H1 (cell line): ENCODE measurements at regions not wholly inside any gene's neighbourhood (a gene's known extent, or its start where the extent isn't known, plus 50 kb on each side); places are given as distances from the start of the nearest gene placed in this dataset.

Experiments used
- BRCA1 ChIP-seq: IDR thresholded peaks from 2 replicates; pipeline ENCODE4 v1.6.1; 2012; ENCODE audit warnings: low read depth, low read length, improper control_type of control experiment
- CBX8 ChIP-seq: fragments of 300-800, 300-1000 bp; sonication (generic); IDR thresholded peaks from 2 replicates; pipeline ENCODE4 v1.7.1; 2016; ENCODE audit warnings: low read depth, low read length, borderline replicate concordance
- CREB1 ChIP-seq: IDR thresholded peaks from 2 replicates; pipeline ENCODE4 v1.6.1; 2012; ENCODE audit warnings: inconsistent platforms
- HDAC2 ChIP-seq, 2 experiments: fragments of 300-600 bp in 1 of 2; sonication (generic) in 1 of 2; IDR thresholded peaks; 2 replicates each; pipeline ENCODE4 v1.6.1; 2011 to 2012; ENCODE audit warnings: low read depth in 2 of 2, low read length in 2 of 2, mild to moderate bottlenecking in 2 of 2, moderate library complexity in 2 of 2, borderline replicate concordance in 1 of 2, inconsistent platforms in 1 of 2
- POLR2A ChIP-seq, 2 experiments: IDR thresholded peaks; 1 replicate in 1 of 2; 2 replicates in 1 of 2; pipeline ENCODE4 v1.6.1; 2011; ENCODE audit warnings: low read depth in 2 of 2, low read length in 2 of 2, mild to moderate bottlenecking in 2 of 2; ENCODE audit errors: control extremely low read depth in 1 of 2
- POU5F1 ChIP-seq: IDR thresholded peaks from 2 replicates; pipeline ENCODE4 v1.6.1; 2011; ENCODE audit warnings: low read depth, mild to moderate bottlenecking, low read length, moderate library complexity
- RBBP5 ChIP-seq: IDR thresholded peaks from 2 replicates; pipeline ENCODE4 v1.7.1; 2012; ENCODE audit warnings: low read depth, mild to moderate bottlenecking, inconsistent platforms, low read length, moderate library complexity, borderline replicate concordance
- RNF2 ChIP-seq: fragments of 200-900, 300-1000 bp; sonication (generic); IDR thresholded peaks from 2 replicates; pipeline ENCODE4 v1.7.1; 2016; ENCODE audit warnings: borderline replicate concordance, low read depth, mild to moderate bottlenecking, antibody characterized with exemption, low read length; ENCODE audit not compliant: poor library complexity, severe bottlenecking; ENCODE audit errors: missing control alignments
- SRF ChIP-seq: IDR thresholded peaks from 2 replicates; pipeline ENCODE4 v1.6.1; 2011; ENCODE audit warnings: mild to moderate bottlenecking, low read depth, low read length, moderate library complexity
- TF ChIP-seq, protein P1 (sequence below), 3 experiments: IDR thresholded peaks; 1 replicate in 2 of 3; 2 replicates in 1 of 3; pipeline versions ENCODE4 v1.5.1 to v1.6.1; 2011; ENCODE audit warnings: low read length in 3 of 3, mild to moderate bottlenecking in 3 of 3, inconsistent platforms in 2 of 3, low read depth in 1 of 3, moderate library complexity in 1 of 3; ENCODE audit not compliant: insufficient read depth in 1 of 3; ENCODE audit errors: control extremely low read depth in 1 of 3

DNA sequence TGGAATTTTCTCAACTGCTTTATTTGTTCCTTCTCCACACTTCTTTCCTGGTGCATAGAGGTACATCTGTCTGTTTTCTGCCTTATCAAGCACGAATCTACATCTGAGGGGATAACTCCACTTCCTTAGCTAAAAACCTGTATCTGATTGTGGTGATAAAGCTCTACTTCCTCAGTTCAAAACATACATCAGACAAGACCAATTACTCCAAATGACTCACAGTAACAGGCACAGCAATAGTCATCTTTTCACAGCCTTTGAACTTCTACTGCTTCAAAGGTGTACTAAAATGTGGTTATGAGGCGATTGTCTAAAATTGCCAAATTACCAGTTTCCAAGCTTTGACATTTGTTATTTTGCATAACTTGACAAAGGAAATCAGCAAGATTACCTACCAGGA is 803.6 kb upstream of the ZEB2 start:
- TF ChIP-seq CBX8, result no peak
- TF ChIP-seq SRF, result no peak
- no peak for TF ChIP-seq HDAC2 (IDR thresholded peaks at IDR 0.05; ENCODE audit: borderline replicate concordance in 1 of 2, low read depth in 2 of 2, low read length in 2 of 2)
- TF ChIP-seq BRCA1, result no peak
- no peak for TF ChIP-seq RNF2
- TF ChIP-seq POLR2A (IDR thresholded peaks at IDR 0.05; ENCODE audit: control extremely low read depth in 1 of 2, low read depth in 2 of 2, low read length in 2 of 2), result no peak
- TF ChIP-seq POU5F1, result no peak
- TF ChIP-seq, protein P1, sequence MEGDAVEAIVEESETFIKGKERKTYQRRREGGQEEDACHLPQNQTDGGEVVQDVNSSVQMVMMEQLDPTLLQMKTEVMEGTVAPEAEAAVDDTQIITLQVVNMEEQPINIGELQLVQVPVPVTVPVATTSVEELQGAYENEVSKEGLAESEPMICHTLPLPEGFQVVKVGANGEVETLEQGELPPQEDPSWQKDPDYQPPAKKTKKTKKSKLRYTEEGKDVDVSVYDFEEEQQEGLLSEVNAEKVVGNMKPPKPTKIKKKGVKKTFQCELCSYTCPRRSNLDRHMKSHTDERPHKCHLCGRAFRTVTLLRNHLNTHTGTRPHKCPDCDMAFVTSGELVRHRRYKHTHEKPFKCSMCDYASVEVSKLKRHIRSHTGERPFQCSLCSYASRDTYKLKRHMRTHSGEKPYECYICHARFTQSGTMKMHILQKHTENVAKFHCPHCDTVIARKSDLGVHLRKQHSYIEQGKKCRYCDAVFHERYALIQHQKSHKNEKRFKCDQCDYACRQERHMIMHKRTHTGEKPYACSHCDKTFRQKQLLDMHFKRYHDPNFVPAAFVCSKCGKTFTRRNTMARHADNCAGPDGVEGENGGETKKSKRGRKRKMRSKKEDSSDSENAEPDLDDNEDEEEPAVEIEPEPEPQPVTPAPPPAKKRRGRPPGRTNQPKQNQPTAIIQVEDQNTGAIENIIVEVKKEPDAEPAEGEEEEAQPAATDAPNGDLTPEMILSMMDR (IDR thresholded peaks at IDR 0.05; ENCODE audit: control extremely low read depth in 1 of 3, insufficient read depth in 1 of 3, low read depth in 1 of 3, low read length in 3 of 3), result no peak
- TF ChIP-seq CREB1, result no peak
- no peak for TF ChIP-seq RBBP5
